SK-N-SH (cell line): ENCODE measurements at regions not wholly inside any gene's neighbourhood (a gene's known extent, or its start where the extent isn't known, plus 50 kb on each side); places are given as distances from the start of the nearest gene placed in this dataset.

ENCODE experiments used
- CTCF ChIA-PET: fragments of 300-600, 350-600 bp; formaldehyde crosslinking; extraction: SDS; loops from one replicate; lab custom pipeline; 2021; lab: Yijun Ruan, JAX
- POLR2A ChIA-PET: fragments of 350-600 bp; sonication (Branson Sonifier 250); formaldehyde crosslinking; extraction: SDS; loops from one replicate; lab custom pipeline; 2020; ENCODE audit warnings: antibody characterized with exemption, inconsistent platforms; lab: Yijun Ruan, JAX
- DNase-seq: peaks from one replicate; pipeline ENCODE4 v3.0.0; 2012
- H2AFZ ChIP-seq: fragments of 200-600 bp; sonication (generic); 2 replicates; pipeline ENCODE4 v1.8.1; 2016; ENCODE audit warnings: antibody characterized with exemption, mild to moderate bottlenecking, low read depth
- H3F3A ChIP-seq: fragments of 200-600 bp; sonication (generic); replicated peaks from 2 replicates; pipeline ENCODE3; 2016; ENCODE audit warnings: antibody characterized with exemption, mild to moderate bottlenecking; ENCODE audit not compliant: insufficient read depth
- H3K27ac ChIP-seq, 2 experiments: fragments of 200-500 bp in 1 of 2; fragments of 200-600 bp in 1 of 2; sonication (Bioruptor generic) in 1 of 2; sonication (generic), shearing (Covaris generic) in 1 of 2; 2 replicates each; pipeline versions ENCODE4 v1.5.1 to v1.6.1; 2014 to 2016; ENCODE audit warnings: low read depth in 2 of 2, inconsistent platforms in 1 of 2, low read length in 1 of 2, mild to moderate bottlenecking in 1 of 2, mixed read lengths in 1 of 2
- H3K27me3 ChIP-seq: fragments of 200-600 bp; sonication (generic), shearing (Covaris generic); 2 replicates; pipeline ENCODE4 v1.6.1; 2016; ENCODE audit warnings: mixed run types; ENCODE audit not compliant: insufficient read depth
- H3K36me3 ChIP-seq, 2 experiments: fragments of 200-500 bp in 1 of 2; fragments of 200-600 bp in 1 of 2; sonication (Bioruptor generic) in 1 of 2; sonication (generic) in 1 of 2; replicated peaks in 1 of 2; 2 replicates each; pipeline versions ENCODE3 to v1.5.1; 2014 to 2016; ENCODE audit warnings: low read length in 1 of 2, mild to moderate bottlenecking in 1 of 2; ENCODE audit not compliant: insufficient read depth in 2 of 2, control insufficient read depth in 1 of 2
- H3K4me1 ChIP-seq, 2 experiments: fragments of 200-500 bp in 1 of 2; fragments of 200-600 bp in 1 of 2; sonication (Bioruptor generic) in 1 of 2; sonication (generic), shearing (Covaris generic) in 1 of 2; 2 replicates each; pipeline versions ENCODE4 v1.5.1 to v1.6.1; 2014 to 2016; ENCODE audit warnings: low read depth in 1 of 2, low read length in 1 of 2, mixed run types in 1 of 2; ENCODE audit not compliant: insufficient read depth in 2 of 2, control insufficient read depth in 1 of 2
- H3K4me2 ChIP-seq: fragments of 200-600 bp; sonication (generic), shearing (Covaris generic); 2 replicates; pipeline ENCODE4 v1.6.1; 2017; ENCODE audit warnings: mixed run types
- H3K4me3 ChIP-seq, 2 experiments: fragments of 200-500 bp in 1 of 2; fragments of 200-600 bp in 1 of 2; sonication (Bioruptor generic) in 1 of 2; sonication (generic), shearing (Covaris generic) in 1 of 2; 2 replicates each; pipeline versions ENCODE4 v1.5.1 to v1.8.1; 2014 to 2016; ENCODE audit warnings: low read depth in 2 of 2, inconsistent platforms in 1 of 2, low read length in 1 of 2, mild to moderate bottlenecking in 1 of 2, mixed read lengths in 1 of 2, moderate library complexity in 1 of 2
- H3K79me2 ChIP-seq: fragments of 200-600 bp; sonication (generic); 2 replicates; pipeline ENCODE4 v1.8.1; 2017; ENCODE audit warnings: mild to moderate bottlenecking; ENCODE audit not compliant: insufficient read depth
- H3K9ac ChIP-seq: fragments of 200-600 bp; sonication (generic); 2 replicates; pipeline ENCODE4 v1.6.1; 2017; ENCODE audit warnings: mixed run types
- H3K9me2 ChIP-seq: fragments of 200-600 bp; sonication (generic); 2 replicates; pipeline ENCODE4 v1.6.1; 2017; ENCODE audit warnings: mixed run types
- H3K9me3 ChIP-seq: fragments of 200-600 bp; sonication (generic); 2 replicates; pipeline ENCODE4 v1.6.1; 2017; ENCODE audit warnings: mixed run types, mild to moderate bottlenecking, moderate library complexity
- H4K20me1 ChIP-seq: fragments of 200-600 bp; sonication (generic); 2 replicates; pipeline ENCODE4 v1.6.1; 2017; ENCODE audit warnings: mild to moderate bottlenecking, mixed run types; ENCODE audit not compliant: insufficient read depth
- FOXJ3 ChIP-seq: sonication (generic); formaldehyde crosslinking; IDR thresholded peaks from 2 replicates; pipeline ENCODE4 v1.5.1; 2020; ENCODE audit warnings: mild to moderate bottlenecking, missing genetic modification reagents
- GATA2 ChIP-seq: sonication (generic); formaldehyde crosslinking; IDR thresholded peaks from 2 replicates; pipeline ENCODE4 v1.5.0; 2020; ENCODE audit warnings: mild to moderate bottlenecking, missing genetic modification reagents
- JUND ChIP-seq: IDR thresholded peaks from 2 replicates; pipeline ENCODE4 v1.4.0; 2012
- RAD21 ChIP-seq: IDR thresholded peaks from 2 replicates; pipeline ENCODE4 v1.6.1; 2012; ENCODE audit warnings: mild to moderate bottlenecking, low read length
- RCOR1 ChIP-seq: fragments of 150-350 bp; IDR thresholded peaks from 2 replicates; pipeline ENCODE4 v1.6.1; 2017; ENCODE audit warnings: antibody characterized with exemption, low read length
- SIN3A ChIP-seq: IDR thresholded peaks from 2 replicates; pipeline ENCODE4 v1.6.1; 2012; ENCODE audit warnings: low read depth, mild to moderate bottlenecking, low read length, moderate library complexity, borderline replicate concordance
- TAF1 ChIP-seq: IDR thresholded peaks from 2 replicates; pipeline ENCODE4 v1.6.1; 2012; ENCODE audit warnings: low read depth, mild to moderate bottlenecking, low read length, moderate library complexity, borderline replicate concordance
- WGBS: methylation state at CpG from one replicate; pipeline ENCODE4 v1.1.6; 2017; ENCODE audit warnings: low lambda C conversion rate; 5-methylcytosine and 5-hydroxymethylcytosine counted together
- TF ChIP-seq, protein P1 (sequence below): IDR thresholded peaks from 2 replicates; pipeline ENCODE4 v1.6.1; 2012; ENCODE audit warnings: mild to moderate bottlenecking, low read depth, low read length, moderate library complexity
- TF ChIP-seq, protein P2 (sequence below): IDR thresholded peaks from 2 replicates; pipeline ENCODE4; 2012
- TF ChIP-seq, protein P3 (sequence below): IDR thresholded peaks from 2 replicates; pipeline ENCODE4 v1.4.0; 2012; ENCODE audit warnings: low read depth, borderline replicate concordance

DNA sequence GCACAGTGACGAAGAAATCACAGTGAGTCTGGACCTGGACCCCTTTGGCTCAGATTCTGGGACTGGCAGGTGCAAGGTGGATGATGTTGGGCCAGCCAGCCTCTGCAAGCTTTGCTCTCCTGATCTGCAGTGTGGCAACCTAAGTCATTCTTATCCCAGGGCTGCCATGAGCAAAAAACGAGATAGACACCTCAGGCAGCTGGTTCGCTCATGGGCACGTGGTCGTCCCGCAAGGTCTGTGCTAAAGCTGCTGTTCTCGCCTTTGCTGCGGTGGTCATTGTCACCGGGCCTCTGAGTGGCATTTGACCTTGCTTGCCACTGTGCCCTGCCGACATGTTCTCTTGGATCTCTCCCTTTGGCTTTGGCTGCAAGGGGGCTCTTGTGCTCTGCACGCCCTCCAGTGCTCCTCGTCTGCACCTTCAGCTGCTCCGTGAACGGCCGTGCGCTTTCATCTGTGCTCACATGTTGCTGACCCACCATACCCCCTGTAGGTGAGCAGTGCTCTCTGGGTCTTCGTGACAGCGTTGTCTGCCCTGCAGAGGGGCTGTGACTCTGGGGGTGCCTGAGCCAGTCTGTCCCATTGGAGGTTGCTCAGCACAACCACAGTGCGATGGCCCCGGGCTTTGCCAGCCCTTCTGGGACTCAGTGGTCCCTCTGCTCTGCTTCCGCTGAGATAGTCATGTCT lies 317.0 kb downstream of the GLRX3 start:
- H3K9me2 ChIP-seq, result no peaks in the 10 kb centered on the region
- WGBS, result 47% methylated on average over 16 of the region's 21 CpGs
- CTCF ChIA-PET, result interaction anchor here (1.2 kb wide), 1 partner anchor 30 kb away, joined by 3 read pairs; no protein-coding TSS in a partner anchor
- TF ChIP-seq, protein P1, sequence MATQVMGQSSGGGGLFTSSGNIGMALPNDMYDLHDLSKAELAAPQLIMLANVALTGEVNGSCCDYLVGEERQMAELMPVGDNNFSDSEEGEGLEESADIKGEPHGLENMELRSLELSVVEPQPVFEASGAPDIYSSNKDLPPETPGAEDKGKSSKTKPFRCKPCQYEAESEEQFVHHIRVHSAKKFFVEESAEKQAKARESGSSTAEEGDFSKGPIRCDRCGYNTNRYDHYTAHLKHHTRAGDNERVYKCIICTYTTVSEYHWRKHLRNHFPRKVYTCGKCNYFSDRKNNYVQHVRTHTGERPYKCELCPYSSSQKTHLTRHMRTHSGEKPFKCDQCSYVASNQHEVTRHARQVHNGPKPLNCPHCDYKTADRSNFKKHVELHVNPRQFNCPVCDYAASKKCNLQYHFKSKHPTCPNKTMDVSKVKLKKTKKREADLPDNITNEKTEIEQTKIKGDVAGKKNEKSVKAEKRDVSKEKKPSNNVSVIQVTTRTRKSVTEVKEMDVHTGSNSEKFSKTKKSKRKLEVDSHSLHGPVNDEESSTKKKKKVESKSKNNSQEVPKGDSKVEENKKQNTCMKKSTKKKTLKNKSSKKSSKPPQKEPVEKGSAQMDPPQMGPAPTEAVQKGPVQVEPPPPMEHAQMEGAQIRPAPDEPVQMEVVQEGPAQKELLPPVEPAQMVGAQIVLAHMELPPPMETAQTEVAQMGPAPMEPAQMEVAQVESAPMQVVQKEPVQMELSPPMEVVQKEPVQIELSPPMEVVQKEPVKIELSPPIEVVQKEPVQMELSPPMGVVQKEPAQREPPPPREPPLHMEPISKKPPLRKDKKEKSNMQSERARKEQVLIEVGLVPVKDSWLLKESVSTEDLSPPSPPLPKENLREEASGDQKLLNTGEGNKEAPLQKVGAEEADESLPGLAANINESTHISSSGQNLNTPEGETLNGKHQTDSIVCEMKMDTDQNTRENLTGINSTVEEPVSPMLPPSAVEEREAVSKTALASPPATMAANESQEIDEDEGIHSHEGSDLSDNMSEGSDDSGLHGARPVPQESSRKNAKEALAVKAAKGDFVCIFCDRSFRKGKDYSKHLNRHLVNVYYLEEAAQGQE, result no peak
- TF ChIP-seq, protein P2, sequence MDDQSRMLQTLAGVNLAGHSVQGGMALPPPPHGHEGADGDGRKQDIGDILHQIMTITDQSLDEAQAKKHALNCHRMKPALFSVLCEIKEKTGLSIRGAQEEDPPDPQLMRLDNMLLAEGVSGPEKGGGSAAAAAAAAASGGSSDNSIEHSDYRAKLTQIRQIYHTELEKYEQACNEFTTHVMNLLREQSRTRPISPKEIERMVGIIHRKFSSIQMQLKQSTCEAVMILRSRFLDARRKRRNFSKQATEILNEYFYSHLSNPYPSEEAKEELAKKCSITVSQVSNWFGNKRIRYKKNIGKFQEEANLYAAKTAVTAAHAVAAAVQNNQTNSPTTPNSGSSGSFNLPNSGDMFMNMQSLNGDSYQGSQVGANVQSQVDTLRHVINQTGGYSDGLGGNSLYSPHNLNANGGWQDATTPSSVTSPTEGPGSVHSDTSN, result no peak
- TF ChIP-seq RAD21 (no peak), JUND (no peak), GATA2 (no peak), RCOR1 (no peak), FOXJ3 (CRISPR knock-in tag) (no peak), TAF1 (no peak), SIN3A (no peak)
- TF ChIP-seq, protein P3, sequence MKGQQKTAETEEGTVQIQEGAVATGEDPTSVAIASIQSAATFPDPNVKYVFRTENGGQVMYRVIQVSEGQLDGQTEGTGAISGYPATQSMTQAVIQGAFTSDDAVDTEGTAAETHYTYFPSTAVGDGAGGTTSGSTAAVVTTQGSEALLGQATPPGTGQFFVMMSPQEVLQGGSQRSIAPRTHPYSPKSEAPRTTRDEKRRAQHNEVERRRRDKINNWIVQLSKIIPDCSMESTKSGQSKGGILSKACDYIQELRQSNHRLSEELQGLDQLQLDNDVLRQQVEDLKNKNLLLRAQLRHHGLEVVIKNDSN, result no peak
- no peaks in the 10 kb centered on the region for H3K27me3 ChIP-seq
- H3K79me2 ChIP-seq, result no peaks in the 10 kb centered on the region
- no peak overlapping the region for H3K4me3 ChIP-seq
- peaks cover 9% of the 10 kb centered on the region; the same call in 1 of the 2 replicates for H3K9me3 ChIP-seq
- no peak overlapping the region for H2AFZ ChIP-seq
- POLR2A ChIA-PET, result no interaction called here
- no peaks in the 10 kb centered on the region for H4K20me1 ChIP-seq
- no peak overlapping the region for H3K9ac ChIP-seq
- no peaks in the 10 kb centered on the region for H3F3A ChIP-seq
- H3K27ac ChIP-seq, result no peak overlapping the region
- no peaks in the 10 kb centered on the region for H3K4me1 ChIP-seq
- DNase-seq, result no peak
- H3K4me2 ChIP-seq, result no peak overlapping the region
- no peaks in the 10 kb centered on the region for H3K36me3 ChIP-seq
